ENCODE measurements at regions not wholly inside any gene's neighbourhood (a gene's known extent, or its start where the extent isn't known, plus 50 kb on each side); places are given as distances from the start of the nearest gene placed in this dataset.
"Not testable (repeated sequence)": the region's sequence is repeated elsewhere in the genome, so short reads cannot be mapped to it uniquely, and the experiment has no call there.

GRCh38 chrX:1904663-1905218 is 289.9 kb downstream of the ASMT start:
- Histone ChIP-seq H3K4me2 (ENCODE audit: low read length, poor library complexity, severe bottlenecking) (no peak overlapping the region), H2BK120ac (ENCODE audit: low read depth, low read length) (no peak overlapping the region), H2BK15ac (ENCODE audit: low read depth, poor library complexity, severe bottlenecking) (no peak overlapping the region), H4K91ac (ENCODE audit: low read length) (no peak overlapping the region), H2AK5ac (ENCODE audit: low read length, severe bottlenecking) (no peak overlapping the region), H3K18ac (ENCODE audit: low read depth in 1 of 2, low read length in 2 of 2) (no peak overlapping the region), H3K27me3 (ENCODE audit: control insufficient read depth in 1 of 2, insufficient read depth in 1 of 2, low read length in 2 of 2) (no peaks in the 10 kb centered on the region), H2AFZ (ENCODE audit: low read depth, low read length) (no peak overlapping the region), H3K9ac (ENCODE audit: low read length) (no peak overlapping the region), H3K79me1 (replicated peaks; ENCODE audit: low read length, poor library complexity, severe bottlenecking) (no peaks in the 10 kb centered on the region), H2BK12ac (ENCODE audit: low read length in 2 of 2) (no peak overlapping the region), H3K4ac (ENCODE audit: low read depth in 1 of 2, low read length in 2 of 2) (no peak overlapping the region), H3K4me1 (ENCODE audit: control insufficient read depth, insufficient read depth, low read depth, low read length) (no peaks in the 10 kb centered on the region), H3K4me3 (ENCODE audit: insufficient read depth in 1 of 2, low read depth in 1 of 2, low read length in 2 of 2) (no peak overlapping the region), H4K8ac (ENCODE audit: low read length) (no peak overlapping the region), H3K9me3 (ENCODE audit: control insufficient read depth, low read length) (peaks cover 13% of the 10 kb centered on the region), H2BK5ac (ENCODE audit: low read depth, low read length, poor library complexity, severe bottlenecking) (no peak overlapping the region), H3K27ac (ENCODE audit: low read length, poor library complexity, severe bottlenecking) (no peak overlapping the region), H3K23ac (ENCODE audit: low read length in 2 of 2) (no peak overlapping the region), H3K14ac (ENCODE audit: low read length in 2 of 2) (no peak overlapping the region), H3K36me3 (ENCODE audit: control insufficient read depth in 1 of 2, insufficient read depth in 2 of 2, low read depth in 1 of 2, low read length in 2 of 2) (no peaks in the 10 kb centered on the region)
- WGBS = 80% methylated on average over 2 of the region's 2 CpGs
- no peak for DNase-seq

- Histone ChIP-seq H2AK5ac (ENCODE audit: low read length, severe bottlenecking) (no peak overlapping the region), H3K9ac (ENCODE audit: low read length) (no peak overlapping the region), H3K4me3 (ENCODE audit: insufficient read depth in 1 of 2, low read depth in 1 of 2, low read length in 2 of 2) (no peak overlapping the region), H2BK12ac (ENCODE audit: low read length in 2 of 2) (no peak overlapping the region), H3K4ac (ENCODE audit: low read depth in 1 of 2, low read length in 2 of 2) (no peak overlapping the region), H3K9me3 (ENCODE audit: control insufficient read depth, low read length) (peaks cover 13% of the 10 kb centered on the region), H2BK5ac (ENCODE audit: low read depth, low read length, poor library complexity, severe bottlenecking) (no peak overlapping the region), H3K27ac (ENCODE audit: low read length, poor library complexity, severe bottlenecking) (no peak overlapping the region), H2BK120ac (ENCODE audit: low read depth, low read length) (no peak overlapping the region), H2BK15ac (ENCODE audit: low read depth, poor library complexity, severe bottlenecking) (no peak overlapping the region), H3K36me3 (ENCODE audit: control insufficient read depth in 1 of 2, insufficient read depth in 2 of 2, low read depth in 1 of 2, low read length in 2 of 2) (no peaks in the 10 kb centered on the region), H2AFZ (ENCODE audit: low read depth, low read length) (no peak overlapping the region), H4K91ac (ENCODE audit: low read length) (no peak overlapping the region), H3K4me2 (ENCODE audit: low read length, poor library complexity, severe bottlenecking) (no peak overlapping the region), H3K79me1 (replicated peaks; ENCODE audit: low read length, poor library complexity, severe bottlenecking) (no peaks in the 10 kb centered on the region), H3K23ac (ENCODE audit: low read length in 2 of 2) (no peak overlapping the region), H3K4me1 (ENCODE audit: control insufficient read depth, insufficient read depth, low read depth, low read length) (no peaks in the 10 kb centered on the region), H3K14ac (ENCODE audit: low read length in 2 of 2) (no peak overlapping the region), H3K27me3 (ENCODE audit: control insufficient read depth in 1 of 2, insufficient read depth in 1 of 2, low read length in 2 of 2) (no peaks in the 10 kb centered on the region), H4K8ac (ENCODE audit: low read length) (no peak overlapping the region), H3K18ac (ENCODE audit: low read depth in 1 of 2, low read length in 2 of 2) (no peak overlapping the region)
- no peak for DNase-seq
These were observed 291.2 kb downstream of the ASMT start for GRCh38 chrX:1906028-1906427.

DNA sequence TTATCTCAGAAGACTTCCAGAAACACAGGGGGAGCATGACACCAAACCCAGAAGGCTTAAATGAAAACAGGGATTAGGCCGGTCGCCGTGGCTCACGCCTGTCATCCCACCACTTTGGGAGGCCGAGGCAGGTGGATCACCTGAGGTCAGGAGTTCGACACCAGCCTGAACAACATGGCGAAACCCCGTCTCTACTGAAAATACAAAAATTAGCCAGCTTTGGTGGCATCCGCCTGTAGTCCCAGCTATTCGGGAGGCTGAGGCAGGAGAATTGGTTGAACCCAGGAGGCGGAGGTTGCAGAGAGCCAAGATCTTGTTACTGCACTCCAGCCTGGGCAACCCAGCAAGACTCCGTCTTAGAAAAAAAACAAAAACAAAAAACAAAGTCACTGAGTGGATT is 294.1 kb downstream of the ASMT start:
- H2BK5ac ChIP-seq (ENCODE audit: low read depth, low read length, poor library complexity, severe bottlenecking); H4K91ac ChIP-seq (ENCODE audit: low read length); H3K14ac ChIP-seq (ENCODE audit: low read length in 2 of 2); H3K4me3 ChIP-seq (ENCODE audit: insufficient read depth in 1 of 2, low read depth in 1 of 2, low read length in 2 of 2); H3K4me2 ChIP-seq (ENCODE audit: low read length, poor library complexity, severe bottlenecking); H4K8ac ChIP-seq (ENCODE audit: low read length); H3K18ac ChIP-seq (ENCODE audit: low read depth in 1 of 2, low read length in 2 of 2); H3K4ac ChIP-seq (ENCODE audit: low read depth in 1 of 2, low read length in 2 of 2); H2AK5ac ChIP-seq (ENCODE audit: low read length, severe bottlenecking); H2BK120ac ChIP-seq (ENCODE audit: low read depth, low read length); DNase-seq; H3K9me3 ChIP-seq (ENCODE audit: control insufficient read depth, low read length); H3K23ac ChIP-seq (ENCODE audit: low read length in 2 of 2); H3K36me3 ChIP-seq (ENCODE audit: control insufficient read depth in 1 of 2, insufficient read depth in 2 of 2, low read depth in 1 of 2, low read length in 2 of 2); H3K9ac ChIP-seq (ENCODE audit: low read length); H3K27ac ChIP-seq (ENCODE audit: low read length, poor library complexity, severe bottlenecking); H2BK12ac ChIP-seq (ENCODE audit: low read length in 2 of 2); H3K4me1 ChIP-seq (ENCODE audit: control insufficient read depth, insufficient read depth, low read depth, low read length); H2BK15ac ChIP-seq (ENCODE audit: low read depth, poor library complexity, severe bottlenecking); H2AFZ ChIP-seq (ENCODE audit: low read depth, low read length); H3K79me1 ChIP-seq (replicated peaks; ENCODE audit: low read length, poor library complexity, severe bottlenecking); H3K27me3 ChIP-seq (ENCODE audit: control insufficient read depth in 1 of 2, insufficient read depth in 1 of 2, low read length in 2 of 2): not testable (repeated sequence)
- 91% methylated on average over 12 of the region's 12 CpGs for WGBS

GRCh38 chrX:1909419-1910206 is 294.8 kb downstream of the ASMT start:
- DNase-seq = no peak
- H3K4me2 ChIP-seq (ENCODE audit: low read length, poor library complexity, severe bottlenecking) = no peak overlapping the region
- 72% methylated on average over 11 of the region's 13 CpGs for WGBS

More at GRCh38 chrX:1909419-1910206, 294.8 kb downstream of the ASMT start:
- Histone ChIP-seq H3K27me3 (ENCODE audit: control insufficient read depth in 1 of 2, insufficient read depth in 1 of 2, low read length in 2 of 2) (no peaks in the 10 kb centered on the region), H3K36me3 (ENCODE audit: control insufficient read depth in 1 of 2, insufficient read depth in 2 of 2, low read depth in 1 of 2, low read length in 2 of 2) (no peaks in the 10 kb centered on the region), H3K27ac (ENCODE audit: low read length, poor library complexity, severe bottlenecking) (no peak overlapping the region), H2BK120ac (ENCODE audit: low read depth, low read length) (no peak overlapping the region), H3K4ac (ENCODE audit: low read depth in 1 of 2, low read length in 2 of 2) (no peak overlapping the region), H3K79me1 (replicated peaks; ENCODE audit: low read length, poor library complexity, severe bottlenecking) (no peaks in the 10 kb centered on the region), H3K14ac (ENCODE audit: low read length in 2 of 2) (no peak overlapping the region), H2BK12ac (ENCODE audit: low read length in 2 of 2) (no peak overlapping the region), H2BK5ac (ENCODE audit: low read depth, low read length, poor library complexity, severe bottlenecking) (no peak overlapping the region), H3K4me3 (ENCODE audit: insufficient read depth in 1 of 2, low read depth in 1 of 2, low read length in 2 of 2) (no peak overlapping the region), H2BK15ac (ENCODE audit: low read depth, poor library complexity, severe bottlenecking) (no peak overlapping the region), H3K18ac (ENCODE audit: low read depth in 1 of 2, low read length in 2 of 2) (no peak overlapping the region), H4K8ac (ENCODE audit: low read length) (no peak overlapping the region), H2AFZ (ENCODE audit: low read depth, low read length) (no peak overlapping the region), H3K4me1 (ENCODE audit: control insufficient read depth, insufficient read depth, low read depth, low read length) (no peaks in the 10 kb centered on the region), H3K23ac (ENCODE audit: low read length in 2 of 2) (no peak overlapping the region), H3K9ac (ENCODE audit: low read length) (no peak overlapping the region), H4K91ac (ENCODE audit: low read length) (no peak overlapping the region), H2AK5ac (ENCODE audit: low read length, severe bottlenecking) (no peak overlapping the region), H3K9me3 (ENCODE audit: control insufficient read depth, low read length) (peaks cover 7% of the 10 kb centered on the region)
